Retina (tissue), 1 donor: ENCODE measurements at regions not wholly inside any gene's neighbourhood (a gene's known extent, or its start where the extent isn't known, plus 50 kb on each side); places are given as distances from the start of the nearest gene placed in this dataset.
"Not testable (repeated sequence)": the region's sequence is repeated elsewhere in the genome, so short reads cannot be mapped to it uniquely, and the experiment has no call there.

Source experiments
- DNase-seq: peaks from one replicate; pipeline ENCODE4 v3.0.0-alpha.2; 2016

GRCh38 chr2:77839102-77839501 lies 316.9 kb upstream of the LRRTM4 start:
- no peak for DNase-seq

GRCh38 chr2:77862120-77862519 lies 339.9 kb upstream of the LRRTM4 start:
- DNase-seq = no peak

- no peak for DNase-seq
These were observed 342.2 kb upstream of the LRRTM4 start for GRCh38 chr2:77864426-77864825.

GRCh38 chr2:77866661-77867060 lies 344.5 kb upstream of the LRRTM4 start:
- no peak for DNase-seq

- DNase-seq = no peak
These were observed 345.0 kb upstream of the LRRTM4 start for GRCh38 chr2:77867146-77867545.

GRCh38 chr2:77873506-77873905 lies 351.3 kb upstream of the LRRTM4 start:
- DNase-seq = no peak

GRCh38 chr2:77900211-77900610 lies 378.0 kb upstream of the LRRTM4 start:
- DNase-seq = not testable (repeated sequence)

- DNase-seq = no peak
These were observed 388.0 kb upstream of the LRRTM4 start for GRCh38 chr2:77910136-77910535.

- DNase-seq = no peak
These were observed 398.7 kb upstream of the LRRTM4 start for GRCh38 chr2:77920838-77921366.

GRCh38 chr2:77922567-77922966 lies 400.4 kb upstream of the LRRTM4 start:
- DNase-seq = no peak

- DNase-seq = no peak
These were observed 415.2 kb upstream of the LRRTM4 start for GRCh38 chr2:77937366-77937765.

- no peak for DNase-seq
These were observed 416.3 kb upstream of the LRRTM4 start for GRCh38 chr2:77938462-77938861.

- DNase-seq = no peak
These were observed 417.2 kb upstream of the LRRTM4 start for GRCh38 chr2:77939370-77939769.

- DNase-seq = no peak
These were observed 417.6 kb upstream of the LRRTM4 start for GRCh38 chr2:77939801-77940200.

- DNase-seq = no peak
These were observed 432.8 kb upstream of the LRRTM4 start for GRCh38 chr2:77954931-77955330.

GRCh38 chr2:77962943-77963342 lies 440.8 kb upstream of the LRRTM4 start:
- DNase-seq = no peak

GRCh38 chr2:77977471-77978063 lies 455.4 kb upstream of the LRRTM4 start:
- no peak for DNase-seq

GRCh38 chr2:77995161-77995560 lies 473.0 kb upstream of the LRRTM4 start:
- no peak for DNase-seq

GRCh38 chr2:77999376-77999775 lies 477.2 kb upstream of the LRRTM4 start:
- DNase-seq = no peak

GRCh38 chr2:78009289-78009688 lies 487.1 kb upstream of the LRRTM4 start:
- DNase-seq = no peak

GRCh38 chr2:78011251-78011650 lies 489.1 kb upstream of the LRRTM4 start:
- DNase-seq = no peak

- DNase-seq = no peak
These were observed 498.3 kb upstream of the LRRTM4 start for GRCh38 chr2:78020491-78020890.

- no peak for DNase-seq
These were observed 501.2 kb upstream of the LRRTM4 start for GRCh38 chr2:78023356-78023755.

- DNase-seq = no peak
These were observed 502.8 kb upstream of the LRRTM4 start for GRCh38 chr2:78024996-78025395.

- no peak for DNase-seq
These were observed 507.3 kb upstream of the LRRTM4 start for GRCh38 chr2:78029392-78029995.
